ENCODE measurements at regions not wholly inside any gene's neighbourhood (a gene's known extent, or its start where the extent isn't known, plus 50 kb on each side); places are given as distances from the start of the nearest gene placed in this dataset.

DNA sequence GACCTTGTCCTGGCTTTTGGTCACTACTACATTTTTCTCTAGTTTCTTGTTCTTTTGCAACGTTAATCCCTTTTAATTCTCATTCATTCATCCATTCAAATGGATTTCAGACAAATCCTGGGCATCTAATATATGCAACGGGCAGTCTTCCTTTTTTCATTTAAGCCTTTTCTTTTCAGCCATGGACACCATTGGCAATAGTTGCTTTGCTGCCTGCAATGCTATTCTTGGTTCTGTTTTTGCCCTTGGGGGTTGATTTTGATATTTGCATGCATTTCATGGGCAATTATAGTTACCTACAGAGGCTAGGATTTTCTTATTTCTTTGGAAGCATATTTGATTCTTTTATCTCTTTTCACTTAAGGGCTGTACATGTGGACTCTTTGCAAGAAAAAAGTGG is 180.5 kb upstream of the ARX start:
- 65 to 67% methylated on average over 2 of the region's 2 CpGs for WGBS, 2 donors
- no peaks in the 10 kb centered on the region for H3K9me3 ChIP-seq
- no peak for DNase-seq
- peaks cover 0 to 4% (median 0%) of the 10 kb centered on the region in 7 donors for H3K27me3 ChIP-seq
- no peak overlapping the region for H3K4me3 ChIP-seq
- H3K36me3 ChIP-seq: no peaks in the 10 kb centered on the region
- ATAC-seq: no peak
- H3K4me1 ChIP-seq: no peaks in the 10 kb centered on the region
- H3K27ac ChIP-seq: no peak overlapping the region
- intact Hi-C loops (cut with DNase I): no loop called here
- TF ChIP-seq CTCF (IDR thresholded peaks at IDR 0.05): no peak

DNA sequence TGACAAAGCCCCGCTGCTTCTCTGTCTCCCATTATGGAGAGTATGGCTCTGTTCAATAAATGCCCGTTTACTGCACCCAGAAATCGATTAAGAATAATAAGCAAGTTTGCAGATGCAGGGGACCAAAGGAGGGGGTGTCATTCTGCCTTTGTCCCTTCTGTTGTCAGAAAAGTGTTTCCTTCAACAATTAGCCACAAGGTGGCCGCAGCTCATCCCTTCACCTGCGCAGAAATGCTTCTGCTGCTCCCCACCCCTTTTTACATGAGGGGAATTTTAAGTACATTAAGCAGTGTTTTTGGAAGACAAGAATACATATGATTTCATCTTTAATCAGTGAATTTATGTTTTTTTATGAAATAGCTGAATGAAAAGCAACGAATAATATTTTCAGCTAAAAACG is 175.6 kb upstream of the ARX start:
- WGBS, 2 donors: 46 to 47% methylated on average over 7 of the region's 7 CpGs
- Histone ChIP-seq H3K4me1 (no peaks in the 10 kb centered on the region), H3K27me3 (peaks cover 0 to 8% (median 0%) of the 10 kb centered on the region in 7 donors), H3K4me3 (no peak overlapping the region), H3K27ac (no peak overlapping the region), H3K36me3 (no peaks in the 10 kb centered on the region), H3K9me3 (peaks cover 0 to 12% (median 0%) of the 10 kb centered on the region in 11 donors)
- ATAC-seq: no peak
- no peak for TF ChIP-seq CTCF (IDR thresholded peaks at IDR 0.05)
- intact Hi-C loops (cut with DNase I): no loop called here
- no peak for DNase-seq

- Histone ChIP-seq H3K4me1 (no peaks in the 10 kb centered on the region), H3K27me3 (peaks cover 0 to 21% (median 0%) of the 10 kb centered on the region in 7 donors), H3K27ac (no peak overlapping the region), H3K36me3 (no peaks in the 10 kb centered on the region), H3K4me3 (no peak overlapping the region), H3K9me3 (peaks cover 0 to under 1% (median 0%) of the 10 kb centered on the region in 11 donors)
- ATAC-seq (no peak), DNase-seq (no peak)
- no peak for TF ChIP-seq CTCF (IDR thresholded peaks at IDR 0.05)
- intact Hi-C loops (cut with DNase I): no loop called here
- WGBS, 2 donors: 80 to 81% methylated on average over 4 of the region's 4 CpGs
Measured at GRCh38 chrX:25181775-25182174, 166.0 kb upstream of the ARX start.

GRCh38 chrX:25180242-25180641 is 164.5 kb upstream of the ARX start:
- intact Hi-C loops (cut with DNase I): no loop called here
- H3K9me3 ChIP-seq: no peaks in the 10 kb centered on the region
- no peak for DNase-seq
- TF ChIP-seq CTCF (IDR thresholded peaks at IDR 0.05): no peak
- no peaks in the 10 kb centered on the region for H3K4me1 ChIP-seq
- H3K27ac ChIP-seq: no peak overlapping the region
- H3K36me3 ChIP-seq: no peaks in the 10 kb centered on the region
- no peak for ATAC-seq
- peaks cover 0 to 28% (median 0%) of the 10 kb centered on the region in 7 donors for H3K27me3 ChIP-seq
- 68 to 72% methylated on average over 2 of the region's 2 CpGs for WGBS, 2 donors
- no peak overlapping the region for H3K4me3 ChIP-seq
